HT1080 (cell line): ENCODE measurements at regions not wholly inside any gene's neighbourhood (a gene's known extent, or its start where the extent isn't known, plus 50 kb on each side); places are given as distances from the start of the nearest gene placed in this dataset.

ENCODE experiments used
- DNase-seq: peaks from one replicate; pipeline ENCODE4 v3.0.0-alpha.2; 2015; ENCODE audit warnings: low read depth

- no peak for DNase-seq
Observed at GRCh38 chr9:89234205-89235067, 55.8 kb upstream of the SHC3 start.

GRCh38 chr9:89236955-89237573, 58.4 kb upstream of the SHC3 start:
- DNase-seq: no peak

- no peak for DNase-seq
Observed at GRCh38 chr9:89238424-89238823, 59.8 kb upstream of the SHC3 start.

- DNase-seq: no peak
Observed at GRCh38 chr9:89243296-89244061, 64.9 kb upstream of the SHC3 start.

GRCh38 chr9:89246840-89247239, 64.2 kb upstream of the CKS2 start:
- no peak for DNase-seq

GRCh38 chr9:89247431-89248353, 63.3 kb upstream of the CKS2 start:
- peak; percentile 32 for DNase-seq

- DNase-seq: no peak
Observed at GRCh38 chr9:89249001-89249400, 62.0 kb upstream of the CKS2 start.

- no peak for DNase-seq
Observed at GRCh38 chr9:89252651-89253267, 58.2 kb upstream of the CKS2 start.

GRCh38 chr9:89254058-89254772, 56.8 kb upstream of the CKS2 start:
- DNase-seq: no peak

GRCh38 chr9:89254773-89255125, 56.2 kb upstream of the CKS2 start:
- no peak for DNase-seq

- no peak for DNase-seq
Observed at GRCh38 chr9:89256225-89256624, 54.8 kb upstream of the CKS2 start.

GRCh38 chr9:89256642-89257041, 54.4 kb upstream of the CKS2 start:
- no peak for DNase-seq

- no peak for DNase-seq
Observed at GRCh38 chr9:89260525-89260924, 50.5 kb upstream of the CKS2 start.
